Body of pancreas (tissue), 4 donors: ENCODE measurements at regions not wholly inside any gene's neighbourhood (a gene's known extent, or its start where the extent isn't known, plus 50 kb on each side); places are given as distances from the start of the nearest gene placed in this dataset.

ENCODE experiments used
- CTCF ChIP-seq, 7 experiments: fragments of 450-650 bp in 4 of 7; fragments of 200-600 bp in 3 of 7; sonication (generic) in 3 of 7; IDR thresholded peaks; one replicate each; pipeline ENCODE4 v1.5.1; 2016 to 2019; ENCODE audit warnings: antibody characterized with exemption in 7 of 7
- POLR2A ChIP-seq, 3 donors: fragments of 450-650 bp; IDR thresholded peaks; one replicate each; pipeline ENCODE4 v1.6.1; 2016; ENCODE audit warnings: antibody characterized with exemption in 3 of 3, mild to moderate bottlenecking in 2 of 3

GRCh38 chr20:17835240-17835933 lies 133.2 kb downstream of the SNX5 start:
- TF ChIP-seq CTCF (IDR thresholded peaks at IDR 0.05), result no peak
- TF ChIP-seq POLR2A (IDR thresholded peaks at IDR 0.05), result no peak
